Fibroblast of peridontal ligament (primary cell): ENCODE measurements at regions not wholly inside any gene's neighbourhood (a gene's known extent, or its start where the extent isn't known, plus 50 kb on each side); places are given as distances from the start of the nearest gene placed in this dataset.

Experiments used
- DNase-seq: peaks from one replicate; pipeline ENCODE4 v3.0.0-alpha.2; 2010; ENCODE audit errors: extremely low read depth

- no peak for DNase-seq
These were observed 286.9 kb upstream of the EMCN start for GRCh38 chr4:100804576-100805360.

DNA sequence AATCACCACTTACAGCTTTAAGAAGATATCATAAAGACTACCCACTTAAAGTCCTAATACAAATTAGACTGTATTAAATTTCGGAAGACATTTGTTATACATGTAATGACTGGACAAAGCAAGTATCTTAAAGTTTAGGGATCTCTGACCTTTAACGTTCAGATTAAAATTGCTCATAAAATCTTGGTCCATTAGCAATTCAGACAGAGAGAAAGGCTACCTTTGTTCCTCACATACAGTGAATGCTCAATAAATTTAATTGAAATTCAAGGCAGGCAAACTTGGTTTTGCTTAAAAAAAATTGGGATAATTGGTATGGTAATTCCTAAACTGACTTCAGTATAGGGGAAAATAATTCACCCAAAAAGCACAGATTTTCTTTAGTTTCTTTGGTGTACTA, 285.9 kb upstream of the EMCN start:
- DNase-seq = no peak

- DNase-seq = peak; percentile 12
These were observed 282.1 kb upstream of the EMCN start for GRCh38 chr4:100799761-100800539.

DNA sequence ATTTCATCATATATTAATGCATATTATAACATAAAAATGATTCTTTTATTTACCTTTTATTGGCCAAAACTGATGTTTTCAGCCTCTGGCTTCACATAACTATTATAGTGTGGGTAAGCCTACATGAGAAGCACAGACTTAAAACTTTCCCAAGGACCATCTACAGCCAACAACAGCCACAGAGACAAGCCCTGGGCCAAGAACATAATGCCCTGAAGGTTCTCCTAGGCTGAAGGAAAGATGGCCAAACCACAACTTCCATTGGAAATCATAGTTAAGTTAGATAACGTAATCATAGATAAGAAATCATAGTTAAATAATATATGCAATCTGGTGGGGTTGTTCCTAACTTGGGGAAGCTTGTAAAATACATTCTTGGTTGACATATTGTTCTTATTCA, 280.0 kb upstream of the EMCN start:
- DNase-seq = peak; percentile 5

DNA sequence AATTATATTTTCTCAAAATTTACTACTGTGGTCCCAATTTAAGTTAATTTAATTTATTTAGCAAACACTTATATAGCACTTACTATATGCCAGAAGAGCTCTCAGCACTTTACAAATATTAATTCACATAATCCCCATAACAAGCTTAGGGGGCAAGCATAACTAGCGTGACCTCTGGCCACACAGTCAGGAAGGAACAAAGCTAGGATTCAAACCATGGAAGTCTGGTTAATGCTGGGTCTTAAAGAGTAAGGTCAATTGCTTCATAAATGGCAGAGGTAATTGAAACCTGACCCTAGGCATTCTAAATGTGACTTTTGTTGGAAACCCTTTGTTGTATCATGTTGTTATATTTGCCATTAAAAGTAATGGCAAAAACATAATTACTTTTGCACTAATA, 279.5 kb upstream of the EMCN start:
- no peak for DNase-seq

- no peak for DNase-seq
These were observed 278.5 kb upstream of the EMCN start for GRCh38 chr4:100796332-100796731.

- DNase-seq = no peak
These were observed 277.8 kb upstream of the EMCN start for GRCh38 chr4:100795581-100795980.

GRCh38 chr4:100790836-100791615, 273.2 kb upstream of the EMCN start:
- no peak for DNase-seq

GRCh38 chr4:100789991-100790390, 272.2 kb upstream of the EMCN start:
- no peak for DNase-seq

DNA sequence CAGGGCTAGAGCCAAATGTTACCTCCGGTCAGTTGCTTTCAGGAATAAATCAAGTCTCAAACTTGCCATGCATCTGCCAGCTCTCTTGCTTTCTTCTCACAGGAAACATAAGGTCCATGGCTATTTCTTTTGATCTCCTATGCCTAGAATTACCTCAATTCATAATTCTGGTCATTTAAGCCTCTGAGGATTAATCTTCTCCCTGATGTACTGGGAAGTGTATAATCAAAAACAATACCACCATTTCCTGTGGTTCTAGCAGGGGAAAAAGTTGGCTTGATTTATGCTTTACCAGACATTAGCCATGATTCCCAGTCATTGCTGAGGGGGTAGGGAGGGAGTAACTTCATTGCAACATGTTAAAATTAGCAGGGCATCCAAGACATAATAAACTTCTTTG, 268.7 kb upstream of the EMCN start:
- no peak for DNase-seq

GRCh38 chr4:100782356-100782755, 264.5 kb upstream of the EMCN start:
- DNase-seq = no peak

DNA sequence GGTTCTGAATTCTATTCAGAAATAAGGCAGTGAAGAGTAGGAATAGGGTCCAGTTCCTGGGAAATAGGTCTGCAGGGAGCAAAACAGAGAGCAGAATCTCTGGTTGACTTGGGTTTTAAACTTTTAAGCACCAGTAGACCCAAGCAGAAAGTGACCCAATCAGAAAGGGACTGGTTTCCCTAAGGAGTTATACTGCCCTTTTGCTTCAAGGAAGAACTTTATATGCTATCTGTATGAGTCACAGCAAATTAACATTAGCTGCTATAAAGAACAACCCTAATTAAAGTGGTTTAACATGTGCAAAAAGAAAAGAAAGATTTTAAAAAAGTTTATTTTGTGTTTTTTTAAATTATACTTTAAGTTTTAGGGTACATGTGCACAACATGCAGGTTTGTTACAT, 263.6 kb upstream of the EMCN start:
- DNase-seq = no peak

- no peak for DNase-seq
These were observed 262.3 kb upstream of the EMCN start for GRCh38 chr4:100780126-100780525.

GRCh38 chr4:100778431-100778830, 260.6 kb upstream of the EMCN start:
- DNase-seq = no peak

DNA sequence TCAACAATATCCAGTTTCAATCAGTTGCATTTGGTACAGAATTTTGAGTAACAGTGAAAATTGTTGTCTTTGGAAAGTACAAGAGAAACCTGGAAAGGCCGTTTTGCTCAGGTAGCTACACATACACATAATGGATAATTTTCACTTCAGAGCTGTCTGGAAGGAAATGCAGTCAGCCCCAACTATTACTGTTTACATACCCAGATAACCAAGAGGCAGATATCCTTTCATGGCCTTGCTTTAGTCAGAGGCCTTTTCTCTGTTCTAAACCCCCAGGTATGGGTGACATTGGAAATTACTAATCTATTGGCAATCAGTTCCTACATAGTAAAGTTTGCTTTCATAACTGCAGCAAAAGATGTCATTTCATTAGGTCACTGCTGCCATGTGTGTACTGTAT, 244.9 kb upstream of the EMCN start:
- no peak for DNase-seq

DNA sequence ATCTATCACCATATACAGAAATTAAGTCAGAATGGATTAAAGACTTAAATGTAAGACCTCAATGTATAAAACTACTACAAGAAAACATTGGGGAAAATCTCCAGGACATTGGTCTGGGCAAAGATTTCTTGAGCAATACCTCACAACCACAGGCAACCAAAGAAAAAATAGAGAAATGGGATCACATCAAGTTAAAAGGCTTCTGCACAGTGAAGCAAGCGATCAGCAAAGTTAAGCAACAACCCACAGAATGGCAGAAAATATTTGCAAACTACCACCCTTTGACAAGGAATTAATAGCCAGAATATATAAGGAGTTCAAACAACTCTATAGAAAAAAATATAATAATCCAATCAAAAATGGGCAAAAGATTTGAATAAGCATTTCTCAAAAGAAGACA, 236.9 kb upstream of the EMCN start:
- DNase-seq = peak; percentile 5

DNA sequence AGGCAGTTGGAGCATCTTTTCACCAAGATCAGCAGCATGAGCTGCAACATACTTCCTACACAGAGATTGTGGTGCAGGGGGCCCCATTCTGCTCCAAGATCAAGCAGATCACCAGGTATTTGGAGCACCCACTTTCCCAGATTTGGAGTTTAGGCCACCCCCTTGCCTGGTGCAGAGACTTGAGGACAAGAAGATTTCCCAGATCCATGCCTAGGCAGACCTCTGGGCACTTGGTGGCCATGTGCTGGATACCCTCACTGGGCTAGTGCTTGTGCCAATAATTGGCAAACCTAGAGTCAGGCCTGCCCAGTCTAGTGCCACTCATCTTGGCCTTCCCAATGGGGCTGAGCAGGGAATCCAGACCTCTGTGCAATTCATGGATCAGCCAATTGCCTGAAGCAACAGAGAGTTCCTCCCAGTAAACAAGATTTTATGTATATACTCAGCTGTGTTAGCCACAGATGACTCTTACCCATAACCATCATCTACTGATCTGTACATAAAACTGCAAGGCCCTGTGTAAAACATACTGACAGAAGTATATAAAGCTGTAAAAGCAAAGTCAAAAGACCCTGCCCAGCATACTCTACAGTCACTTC, 228.4 kb upstream of the EMCN start:
- DNase-seq = no peak

DNA sequence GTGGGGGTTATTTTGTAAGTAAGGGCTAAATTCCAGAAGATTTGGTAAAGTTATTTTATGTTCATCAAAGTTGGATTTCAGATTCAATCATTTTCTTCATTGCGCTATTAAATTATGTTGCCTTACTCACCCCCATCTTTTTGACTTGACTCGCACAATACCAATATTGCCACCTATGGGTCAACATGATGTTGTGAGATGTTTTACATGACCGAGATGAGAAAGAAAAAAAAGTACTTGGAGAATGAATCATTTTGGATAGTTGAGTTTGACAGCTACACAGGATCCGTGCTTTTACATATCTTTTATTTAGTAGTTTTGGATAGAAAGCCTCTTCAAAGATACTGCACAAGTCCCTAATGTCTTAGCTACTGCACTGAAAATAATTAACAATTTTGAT, 224.2 kb upstream of the EMCN start:
- peak; percentile 56 for DNase-seq

- DNase-seq = no peak
These were observed 221.6 kb upstream of the EMCN start for GRCh38 chr4:100739426-100739825.

DNA sequence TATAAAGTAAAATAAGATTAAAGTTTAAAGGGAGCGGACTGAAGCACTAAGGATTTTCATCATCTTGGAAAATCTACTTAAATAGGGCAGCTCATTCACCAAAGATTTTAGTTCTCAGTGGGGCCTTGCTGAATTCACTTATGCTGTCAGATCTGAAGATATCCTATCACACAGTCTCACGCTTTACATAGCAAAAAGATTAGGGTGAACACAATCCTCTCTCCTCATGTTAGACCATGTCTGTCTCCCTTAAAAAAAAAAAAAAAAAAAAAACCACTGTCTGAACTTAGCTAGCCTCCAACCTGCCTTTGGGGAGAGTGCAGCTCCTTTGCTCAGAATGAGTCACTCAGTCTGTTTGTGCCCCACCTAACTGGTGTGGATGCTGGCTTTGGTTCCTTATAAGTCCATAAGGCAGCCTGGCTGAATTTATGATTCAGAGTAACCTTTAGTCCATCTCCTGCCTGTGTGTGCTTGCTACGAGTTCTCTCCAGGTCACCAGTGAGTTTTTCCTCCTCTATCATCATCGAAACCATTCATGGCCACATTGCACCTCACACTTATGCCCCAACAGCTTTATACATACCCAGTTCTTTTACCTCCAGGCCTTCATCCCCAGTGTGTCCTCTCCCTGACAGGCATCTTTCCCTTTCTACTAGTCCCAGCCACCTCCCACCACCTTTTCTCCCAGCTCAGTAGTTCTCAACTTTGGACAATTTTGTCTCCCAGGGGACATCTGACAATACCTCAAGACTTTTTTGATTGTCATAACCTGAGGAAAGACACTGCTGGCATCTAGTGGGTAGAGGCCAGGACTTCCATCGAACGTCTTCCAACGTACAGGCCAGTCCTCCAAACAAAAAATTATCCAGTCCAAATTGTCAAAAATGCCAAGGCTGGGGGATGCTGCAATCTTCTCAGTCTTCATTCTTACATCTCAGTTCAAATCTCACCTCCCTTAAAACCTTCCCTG, 220.7 kb upstream of the EMCN start:
- peak; percentile 84 for DNase-seq
